ENCODE measurements at regions not wholly inside any gene's neighbourhood (a gene's known extent, or its start where the extent isn't known, plus 50 kb on each side); places are given as distances from the start of the nearest gene placed in this dataset.

DNA sequence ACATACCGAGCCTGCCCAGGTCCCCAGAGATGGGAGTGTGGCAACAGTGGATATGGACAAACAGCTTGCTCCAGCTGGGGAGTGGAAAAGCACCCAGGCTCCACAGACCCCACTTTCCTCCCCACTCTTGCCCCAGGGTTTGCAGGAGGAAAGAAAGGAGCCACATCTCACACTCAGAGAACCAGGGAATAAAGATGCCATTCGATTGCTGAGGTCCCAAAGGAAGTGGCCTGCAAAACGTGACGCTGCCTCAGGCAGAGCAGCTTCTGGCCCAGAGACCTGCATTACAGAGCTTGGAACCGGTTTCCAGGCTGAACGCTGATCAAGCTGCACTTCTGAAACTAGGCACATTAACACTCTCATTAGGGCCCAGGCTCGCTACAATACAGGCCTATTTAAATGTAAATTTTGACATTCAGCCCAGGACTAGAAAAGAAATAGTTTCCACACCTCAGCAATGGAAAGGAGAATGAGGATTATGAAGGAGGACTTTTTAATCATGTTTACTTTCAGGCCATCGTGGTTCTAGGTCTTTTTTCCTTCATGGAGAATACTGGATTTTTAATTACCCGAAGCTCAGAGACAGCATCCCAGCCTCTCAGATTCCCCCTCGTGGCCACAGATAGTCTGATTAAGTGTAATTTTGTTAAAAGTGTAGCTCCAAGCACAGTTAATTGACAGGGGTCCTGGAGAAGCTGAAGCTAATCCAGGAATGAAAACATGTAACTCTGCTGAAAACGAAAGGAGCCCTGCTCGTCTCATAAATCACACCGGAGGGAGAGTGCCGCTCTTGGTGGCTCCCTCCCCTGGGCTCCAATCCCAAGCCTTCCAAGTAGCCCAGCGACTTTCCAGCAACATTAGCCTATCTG is 221.3 kb upstream of the RAB6C start:
- DNase-seq (ENCODE audit: low read depth, low spot score): no peak
- CTCF ChIA-PET: no interaction called here
- TF ChIP-seq, protein P1, sequence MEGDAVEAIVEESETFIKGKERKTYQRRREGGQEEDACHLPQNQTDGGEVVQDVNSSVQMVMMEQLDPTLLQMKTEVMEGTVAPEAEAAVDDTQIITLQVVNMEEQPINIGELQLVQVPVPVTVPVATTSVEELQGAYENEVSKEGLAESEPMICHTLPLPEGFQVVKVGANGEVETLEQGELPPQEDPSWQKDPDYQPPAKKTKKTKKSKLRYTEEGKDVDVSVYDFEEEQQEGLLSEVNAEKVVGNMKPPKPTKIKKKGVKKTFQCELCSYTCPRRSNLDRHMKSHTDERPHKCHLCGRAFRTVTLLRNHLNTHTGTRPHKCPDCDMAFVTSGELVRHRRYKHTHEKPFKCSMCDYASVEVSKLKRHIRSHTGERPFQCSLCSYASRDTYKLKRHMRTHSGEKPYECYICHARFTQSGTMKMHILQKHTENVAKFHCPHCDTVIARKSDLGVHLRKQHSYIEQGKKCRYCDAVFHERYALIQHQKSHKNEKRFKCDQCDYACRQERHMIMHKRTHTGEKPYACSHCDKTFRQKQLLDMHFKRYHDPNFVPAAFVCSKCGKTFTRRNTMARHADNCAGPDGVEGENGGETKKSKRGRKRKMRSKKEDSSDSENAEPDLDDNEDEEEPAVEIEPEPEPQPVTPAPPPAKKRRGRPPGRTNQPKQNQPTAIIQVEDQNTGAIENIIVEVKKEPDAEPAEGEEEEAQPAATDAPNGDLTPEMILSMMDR (IDR thresholded peaks at IDR 0.05; ENCODE audit: insufficient read depth, low read length, missing control alignments): no peak
- POLR2A ChIA-PET: no interaction called here
- H3K4me3 ChIP-seq (ENCODE audit: low read depth, low read length): no peak overlapping the region

DNA sequence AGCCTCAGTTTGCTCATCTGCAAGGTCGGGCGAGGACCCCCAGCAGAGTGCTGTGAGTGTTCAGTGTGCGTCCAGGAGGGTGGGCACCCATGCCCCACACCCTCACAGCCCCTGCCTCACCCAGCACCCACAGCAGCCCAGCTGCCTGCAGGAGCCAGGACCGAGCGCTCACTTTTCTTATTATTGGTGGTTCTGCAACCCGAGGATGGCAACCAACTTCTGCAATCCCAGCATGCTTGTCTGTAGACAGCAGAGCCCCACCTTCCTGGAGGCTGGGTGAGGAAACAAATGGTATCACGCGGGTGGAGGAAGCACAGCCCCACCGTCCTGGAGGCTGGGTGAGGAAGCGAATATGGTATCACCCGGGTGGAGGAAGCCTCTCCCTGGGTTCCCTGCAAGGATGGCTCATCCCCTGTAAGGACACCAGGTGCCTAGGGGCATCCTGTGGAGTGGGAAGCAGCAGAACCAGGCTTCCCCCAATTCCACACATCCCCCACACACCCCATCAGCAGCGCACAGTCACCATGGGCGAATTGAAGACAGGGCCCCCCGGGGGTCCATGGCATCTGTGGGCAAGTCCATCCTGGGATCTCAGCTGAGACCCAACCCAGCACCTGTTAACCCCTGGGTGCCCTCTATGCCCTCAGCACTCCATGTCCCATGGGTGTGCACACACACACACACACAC is 220.5 kb upstream of the RAB6C start:
- TF ChIP-seq, protein P1 (IDR thresholded peaks at IDR 0.05; ENCODE audit: insufficient read depth, low read length, missing control alignments): no peak
- DNase-seq (ENCODE audit: low read depth, low spot score): no peak
- ChIA-PET CTCF (no interaction called here), POLR2A (no interaction called here)
- no peak overlapping the region for H3K4me3 ChIP-seq (ENCODE audit: low read depth, low read length)

DNA sequence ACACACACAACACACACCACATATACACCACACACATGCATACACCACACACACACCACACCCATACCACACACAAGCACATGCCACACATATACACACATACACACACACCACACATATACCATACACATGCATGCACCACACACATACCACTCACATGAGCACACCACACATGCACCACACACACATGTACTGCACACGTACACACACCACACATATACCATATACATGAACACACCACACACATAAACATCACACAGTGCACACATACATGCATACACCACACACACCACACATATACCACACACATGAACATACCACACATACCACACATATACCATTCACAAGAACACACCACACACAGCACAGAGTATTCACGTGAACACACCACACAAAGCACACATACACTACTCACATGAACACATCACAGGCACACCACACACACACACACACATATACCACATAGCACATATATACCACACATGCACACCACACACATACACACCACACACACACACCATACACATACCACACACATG is 219.9 kb upstream of the RAB6C start:
- POLR2A ChIA-PET: no interaction called here
- CTCF ChIA-PET: no interaction called here

DNA sequence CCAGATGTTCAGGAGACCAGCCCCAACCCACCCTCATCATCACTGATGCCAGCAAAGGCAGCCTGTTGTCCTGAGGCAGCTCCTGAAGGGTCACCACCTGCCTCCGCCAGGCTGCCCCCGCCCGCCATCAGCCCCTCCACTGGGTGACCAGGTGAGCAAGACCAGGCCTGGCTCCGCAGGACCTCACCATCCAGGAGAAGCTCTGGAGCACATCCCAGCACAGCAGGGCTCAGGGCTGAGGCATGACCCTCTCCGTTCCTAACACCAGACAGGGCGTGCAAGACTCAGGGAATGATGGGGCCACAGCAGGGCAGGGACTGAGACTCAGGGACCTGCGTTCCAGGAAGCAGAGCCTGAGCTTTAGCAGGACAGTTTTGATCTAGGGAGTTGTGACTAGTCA is 218.8 kb upstream of the RAB6C start:
- H3K4me3 ChIP-seq (ENCODE audit: low read depth, low read length): no peak overlapping the region
- TF ChIP-seq, protein P1 (IDR thresholded peaks at IDR 0.05; ENCODE audit: insufficient read depth, low read length, missing control alignments): no peak

More for the DNA sequence above, 219.9 kb upstream of the RAB6C start:
- no peak for DNase-seq (ENCODE audit: low read depth, low spot score)
- H3K4me3 ChIP-seq (ENCODE audit: low read depth, low read length): no peak overlapping the region
- TF ChIP-seq, protein P1 (IDR thresholded peaks at IDR 0.05; ENCODE audit: insufficient read depth, low read length, missing control alignments): no peak

DNA sequence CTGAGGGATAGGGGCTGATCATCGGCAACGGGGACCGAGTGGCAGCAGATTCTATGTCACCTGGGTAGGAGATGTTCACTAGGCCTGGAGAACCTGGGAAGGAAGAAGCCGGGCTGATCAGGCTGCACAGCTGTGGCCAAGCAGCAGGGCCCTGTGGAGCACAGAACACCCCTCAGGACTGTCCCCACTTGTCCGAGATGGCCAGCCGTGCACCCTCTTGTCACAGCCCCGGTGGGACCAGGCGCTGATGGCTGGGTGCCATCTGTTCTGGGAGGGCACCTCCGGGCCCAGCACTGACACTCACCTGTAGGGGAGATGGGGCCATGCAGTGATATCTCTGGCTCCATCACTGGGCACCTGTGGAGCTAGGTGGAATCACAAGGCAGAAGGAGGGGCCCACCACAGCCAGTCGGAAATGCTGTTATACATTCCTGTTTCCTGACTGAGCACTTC is 217.9 kb upstream of the RAB6C start:
- ChIA-PET POLR2A (no interaction called here), CTCF (no interaction called here)
- no peak for DNase-seq (ENCODE audit: low read depth, low spot score)
- TF ChIP-seq, protein P1 (IDR thresholded peaks at IDR 0.05; ENCODE audit: insufficient read depth, low read length, missing control alignments): no peak
- no peak overlapping the region for H3K4me3 ChIP-seq (ENCODE audit: low read depth, low read length)

More for the DNA sequence above, 218.8 kb upstream of the RAB6C start:
- CTCF ChIA-PET: no interaction called here
- no peak for DNase-seq (ENCODE audit: low read depth, low spot score)
- POLR2A ChIA-PET: no interaction called here

Data from AG04449 (cell line).